ENCODE measurements at regions not wholly inside any gene's neighbourhood (a gene's known extent, or its start where the extent isn't known, plus 50 kb on each side); places are given as distances from the start of the nearest gene placed in this dataset.

DNA sequence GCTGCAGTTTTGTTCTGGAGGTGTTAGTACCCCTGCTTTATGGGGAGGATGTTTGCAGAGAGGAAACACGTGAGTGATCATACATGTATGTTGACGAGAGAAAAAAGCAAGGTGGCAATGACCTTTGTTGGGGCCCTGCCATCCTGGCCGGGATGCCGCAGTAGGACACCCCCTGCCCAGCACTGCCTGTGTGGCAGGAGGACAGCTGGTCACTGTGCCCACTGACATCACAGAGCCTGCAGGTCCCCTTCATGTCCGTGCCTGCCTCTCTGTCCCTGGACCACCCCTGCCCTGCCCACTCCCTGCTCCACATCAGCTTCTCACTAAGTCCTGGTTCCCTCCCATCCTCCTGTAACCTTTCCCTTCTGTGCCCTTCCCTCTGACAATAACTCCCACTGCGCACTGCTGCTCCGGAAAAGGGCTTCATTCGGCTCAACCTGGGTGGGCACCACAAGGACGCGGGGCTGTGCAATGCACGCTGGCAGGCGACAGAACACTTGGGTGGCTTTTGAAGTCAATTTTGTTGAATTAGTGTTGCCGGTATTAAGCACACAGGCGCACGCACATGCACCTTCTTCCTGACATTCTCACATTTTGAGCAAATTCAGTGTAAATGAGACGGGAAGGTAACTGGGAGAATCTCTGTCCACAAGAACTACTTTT is 51.5 kb upstream of the TWIST2 start:
- no peak for DNase-seq

DNA sequence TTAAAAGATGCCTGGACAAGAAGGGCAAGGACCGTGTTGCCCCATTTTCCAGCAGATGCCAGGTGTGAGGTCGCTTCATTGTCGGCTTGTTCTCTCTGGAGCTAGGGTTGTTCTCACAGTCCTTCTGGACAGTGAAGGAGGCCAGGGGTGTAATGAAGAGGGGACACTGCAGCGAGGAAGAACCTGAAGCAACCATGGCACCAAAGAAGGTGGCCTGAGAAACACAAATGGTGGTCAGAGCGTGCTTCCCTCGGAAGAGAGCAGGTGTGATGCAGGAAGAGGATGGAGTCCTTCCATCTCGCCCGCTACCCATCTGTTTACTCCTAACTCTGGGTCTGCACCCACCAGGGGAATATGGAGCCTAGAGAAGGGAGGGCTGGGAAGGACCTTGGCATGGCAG is 50.3 kb upstream of the TWIST2 start:
- DNase-seq = no peak

Data from NCI-H1048 (cell line).